ENCODE measurements at regions not wholly inside any gene's neighbourhood (a gene's known extent, or its start where the extent isn't known, plus 50 kb on each side); places are given as distances from the start of the nearest gene placed in this dataset.

DNA sequence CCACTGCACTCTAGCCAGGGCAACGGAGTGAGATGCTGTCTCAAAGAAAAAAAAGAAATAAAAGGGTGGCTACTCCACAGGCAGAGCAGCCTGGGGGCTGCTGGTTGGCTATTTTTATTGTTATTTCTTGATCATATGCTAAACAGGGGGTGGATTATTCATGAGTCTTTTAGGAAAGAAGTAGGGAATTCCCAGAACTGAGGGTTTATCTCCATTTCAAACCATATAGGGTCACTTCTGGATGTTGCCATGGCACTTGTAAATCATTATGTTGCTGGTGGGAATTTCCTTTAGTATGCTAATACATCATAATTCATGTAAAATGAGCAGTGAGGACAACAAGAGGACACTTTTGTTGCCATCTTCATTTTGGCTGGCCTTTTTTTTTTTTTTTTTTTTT lies 52.1 kb upstream of the GHITM start:
- Histone ChIP-seq H3K27me3 (ENCODE audit: insufficient read depth, low read length) (no peaks in the 10 kb centered on the region), H2AFZ (ENCODE audit: low read length, unreplicated experiment) (no peak overlapping the region), H3K36me3 (ENCODE audit: insufficient read depth, low read length) (no peaks in the 10 kb centered on the region), H3K79me2 (ENCODE audit: control insufficient read depth, insufficient read depth, low read length, unreplicated experiment) (no peaks in the 10 kb centered on the region), H3K4me1 (ENCODE audit: control insufficient read depth, insufficient read depth, low read length, unreplicated experiment) (no peaks in the 10 kb centered on the region), H3K4me3 (ENCODE audit: low read depth, low read length) (no peak overlapping the region), H3K27ac (ENCODE audit: low read depth, low read length) (no peak overlapping the region)

DNA sequence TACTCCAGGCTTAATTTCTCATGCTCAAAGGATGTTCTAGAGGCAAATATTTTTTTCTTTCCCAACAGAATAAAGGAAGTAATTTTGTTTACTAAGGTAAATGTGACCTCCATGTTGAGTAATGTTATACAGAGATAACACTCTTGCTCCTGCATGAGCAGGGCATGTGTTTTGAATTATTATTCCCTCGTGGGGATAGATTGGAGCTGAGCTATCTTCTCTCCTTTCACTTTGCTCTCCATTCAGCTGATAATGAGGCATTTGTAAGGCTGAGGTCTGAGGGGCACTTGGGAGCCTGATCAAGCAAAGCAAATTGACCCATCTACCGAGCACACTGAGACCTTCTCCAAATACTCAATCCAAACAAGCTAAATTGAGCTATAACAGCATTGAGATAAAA lies 50.7 kb upstream of the GHITM start:
- H2AFZ ChIP-seq (ENCODE audit: low read length, unreplicated experiment): no peak overlapping the region
- no peaks in the 10 kb centered on the region for H3K79me2 ChIP-seq (ENCODE audit: control insufficient read depth, insufficient read depth, low read length, unreplicated experiment)
- H3K4me3 ChIP-seq (ENCODE audit: low read depth, low read length): no peak overlapping the region
- H3K27me3 ChIP-seq (ENCODE audit: insufficient read depth, low read length): 0 out of 2 replicates have a peak, but pooled peaks cover 6% of the 10 kb centered on the region
- no peak overlapping the region for H3K27ac ChIP-seq (ENCODE audit: low read depth, low read length)
- no peaks in the 10 kb centered on the region for H3K36me3 ChIP-seq (ENCODE audit: insufficient read depth, low read length)
- H3K4me1 ChIP-seq (ENCODE audit: control insufficient read depth, insufficient read depth, low read length, unreplicated experiment): no peaks in the 10 kb centered on the region

- no peak overlapping the region for H3K4me3 ChIP-seq (ENCODE audit: low read depth, low read length)
Measured at GRCh38 chr10:84089162-84089561, 50.1 kb upstream of the GHITM start.

More at GRCh38 chr10:84089162-84089561, 50.1 kb upstream of the GHITM start:
- no peak overlapping the region for H2AFZ ChIP-seq (ENCODE audit: low read length, unreplicated experiment)
- 0 out of 2 replicates have a peak, but pooled peaks cover 6% of the 10 kb centered on the region for H3K27me3 ChIP-seq (ENCODE audit: insufficient read depth, low read length)
- no peaks in the 10 kb centered on the region for H3K36me3 ChIP-seq (ENCODE audit: insufficient read depth, low read length)
- no peak overlapping the region for H3K27ac ChIP-seq (ENCODE audit: low read depth, low read length)
- no peaks in the 10 kb centered on the region for H3K4me1 ChIP-seq (ENCODE audit: control insufficient read depth, insufficient read depth, low read length, unreplicated experiment)
- H3K79me2 ChIP-seq (ENCODE audit: control insufficient read depth, insufficient read depth, low read length, unreplicated experiment): no peaks in the 10 kb centered on the region
